IMR-90 (cell line): ENCODE measurements at regions not wholly inside any gene's neighbourhood (a gene's known extent, or its start where the extent isn't known, plus 50 kb on each side); places are given as distances from the start of the nearest gene placed in this dataset.

ENCODE experiments used
- BHLHE40 ChIP-seq: fragments of 150-350 bp; IDR thresholded peaks from 2 replicates; pipeline ENCODE4 v1.6.1; 2016; ENCODE audit warnings: mild to moderate bottlenecking, low read depth, low read length
- CEBPB ChIP-seq: IDR thresholded peaks from 2 replicates; pipeline ENCODE4 v1.6.1; 2012; ENCODE audit warnings: low read depth, low read length, improper control_type of control experiment
- CHD1 ChIP-seq: IDR thresholded peaks from 2 replicates; pipeline ENCODE4 v1.6.1; 2012; ENCODE audit warnings: low read depth, low read length, improper control_type of control experiment
- CTCF ChIP-seq: conservative IDR thresholded peaks from 2 replicates; pipeline ENCODE4 v1.5.1; 2012; ENCODE audit warnings: mild to moderate bottlenecking, low read depth, low read length, improper control_type of control experiment
- ELK1 ChIP-seq: fragments of 150-350 bp; IDR thresholded peaks from 2 replicates; pipeline ENCODE4 v1.6.1; 2016; ENCODE audit warnings: low read depth, mild to moderate bottlenecking, low read length, moderate library complexity, borderline replicate concordance
- FOS ChIP-seq: fragments of 150-350 bp; IDR thresholded peaks from 2 replicates; pipeline ENCODE4 v1.6.1; 2016; ENCODE audit warnings: low read depth, low read length
- MAFK ChIP-seq: IDR thresholded peaks from 2 replicates; pipeline ENCODE4 v1.6.1; 2012; ENCODE audit warnings: low read depth, low read length, improper control_type of control experiment
- MXI1 ChIP-seq: IDR thresholded peaks from 2 replicates; pipeline ENCODE4 v1.6.1; 2012; ENCODE audit warnings: low read depth, mild to moderate bottlenecking, low read length, moderate library complexity, borderline replicate concordance
- POLR2A ChIP-seq: IDR thresholded peaks from 2 replicates; pipeline ENCODE4 v1.6.1; 2012; ENCODE audit warnings: mild to moderate bottlenecking, low read depth, low read length
- RAD21 ChIP-seq: IDR thresholded peaks from 2 replicates; pipeline ENCODE4 v1.6.1; 2012; ENCODE audit warnings: low read length, improper control_type of control experiment
- RCOR1 ChIP-seq: IDR thresholded peaks from 2 replicates; pipeline ENCODE4 v1.6.1; 2012; ENCODE audit warnings: mild to moderate bottlenecking, low read length, improper control_type of control experiment; ENCODE audit not compliant: insufficient replicate concordance
- RFX5 ChIP-seq: IDR thresholded peaks from 2 replicates; pipeline ENCODE4 v1.8.0; 2012; ENCODE audit warnings: low read depth, mild to moderate bottlenecking, low read length, moderate library complexity
- SMC3 ChIP-seq: fragments of 150-350 bp; IDR thresholded peaks from 2 replicates; pipeline ENCODE4 v1.6.1; 2016; ENCODE audit warnings: low read depth, mild to moderate bottlenecking, antibody characterized with exemption, low read length, moderate library complexity

DNA sequence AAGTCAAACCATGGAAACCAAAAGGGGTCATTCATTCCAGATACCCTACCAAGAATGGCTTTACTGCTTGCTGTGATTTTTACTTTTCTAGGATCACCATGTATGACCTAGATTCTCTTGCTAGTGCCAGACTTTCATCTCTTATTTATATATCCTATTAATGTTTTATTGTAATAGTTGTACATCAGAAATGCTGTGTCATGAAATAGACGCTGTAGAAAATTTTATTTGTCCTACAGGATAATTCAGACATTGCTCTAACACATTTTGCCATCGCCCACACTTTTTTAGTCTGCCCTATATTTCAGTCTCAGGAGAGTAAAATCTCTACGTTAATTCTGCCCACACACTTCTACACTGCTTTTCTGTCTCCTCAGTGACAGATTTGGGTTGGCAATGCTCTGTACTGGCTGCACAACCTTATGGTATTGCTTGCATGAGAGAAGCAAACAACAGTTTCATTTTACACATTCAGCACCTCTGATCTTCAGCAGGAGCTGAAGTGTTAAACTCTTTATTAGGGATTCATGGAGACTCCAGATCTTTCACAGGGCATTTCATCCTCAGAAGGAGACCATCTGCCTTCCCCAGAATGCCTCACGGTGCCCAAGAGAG lies 871.8 kb upstream of the CHAC2 start:
- TF ChIP-seq CTCF: no peak
- no peak for TF ChIP-seq RAD21
- no peak for TF ChIP-seq FOS
- TF ChIP-seq POLR2A: no peak
- no peak for TF ChIP-seq CEBPB
- no peak for TF ChIP-seq ELK1
- peak; percentile 35 for TF ChIP-seq MAFK
- no peak for TF ChIP-seq SMC3
- TF ChIP-seq BHLHE40: no peak
- TF ChIP-seq RCOR1: no peak
- TF ChIP-seq CHD1: no peak
- no peak for TF ChIP-seq MXI1
- TF ChIP-seq RFX5: no peak
